ENCODE measurements at regions not wholly inside any gene's neighbourhood (a gene's known extent, or its start where the extent isn't known, plus 50 kb on each side); places are given as distances from the start of the nearest gene placed in this dataset.
"Not testable (repeated sequence)": the region's sequence is repeated elsewhere in the genome, so short reads cannot be mapped to it uniquely, and the experiment has no call there.

DNA sequence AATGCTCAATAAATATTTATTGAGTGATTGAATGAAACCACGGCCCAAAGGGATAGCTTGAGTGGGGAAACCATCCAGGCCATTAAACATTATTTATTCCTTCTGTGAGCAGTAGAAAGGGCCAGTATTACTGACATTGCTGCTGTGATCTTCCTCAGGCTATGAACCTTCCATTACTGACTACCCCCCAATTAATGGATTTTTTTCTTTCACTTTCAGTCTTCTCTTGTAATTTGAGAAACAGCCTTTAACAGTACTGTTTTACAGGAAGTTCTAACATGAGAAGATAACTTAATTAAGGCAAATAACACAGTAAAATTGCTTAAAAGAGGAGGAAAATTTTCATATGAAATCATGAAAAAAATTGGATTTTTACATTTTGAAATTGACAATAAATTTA is 629.5 kb downstream of the TRHDE start:
- H3K27me3 Mint-ChIP-seq (ENCODE audit: low read depth in 3 of 3): no peaks in the 10 kb centered on the region
- H3K4me1 ChIP-seq (ENCODE audit: control insufficient read depth in 1 of 2, insufficient read depth in 2 of 2, low read length in 2 of 2): no peaks in the 10 kb centered on the region
- H3K4me3 ChIP-seq (replicated peaks in 1 of 3; ENCODE audit: low read depth in 2 of 3, low read length in 3 of 3): no peak overlapping the region
- intact Hi-C loops (cut with micrococcal nuclease): no loop called here
- H3K9me3 ChIP-seq (replicated peaks in 1 of 2; ENCODE audit: control insufficient read depth in 1 of 2, insufficient read depth in 1 of 2, low read length in 2 of 2): no peaks in the 10 kb centered on the region
- no peak overlapping the region for H2AFZ ChIP-seq (ENCODE audit: insufficient read depth, low read depth, low read length, poor library complexity, severe bottlenecking)
- H3K27ac Mint-ChIP-seq: no peak overlapping the region
- no peak overlapping the region for H3K4me3 Mint-ChIP-seq
- H3K27me3 ChIP-seq (ENCODE audit: control insufficient read depth in 2 of 2, insufficient read depth in 2 of 2, low read length in 2 of 2): no peaks in the 10 kb centered on the region
- H3K4me1 Mint-ChIP-seq: no peaks in the 10 kb centered on the region
- H3K4me2 ChIP-seq (replicated peaks; ENCODE audit: extremely low read depth, low read length, poor library complexity, severe bottlenecking): no peak overlapping the region
- no peak overlapping the region for H3K27ac ChIP-seq (ENCODE audit: low read depth in 1 of 2, low read length in 2 of 2)
- H3K36me3 Mint-ChIP-seq: no peaks in the 10 kb centered on the region
- no peaks in the 10 kb centered on the region for H4K20me1 ChIP-seq (ENCODE audit: insufficient read depth, low read length)
- no peak for DNase-seq
- H3K79me2 ChIP-seq (ENCODE audit: insufficient read depth, low read length): no peaks in the 10 kb centered on the region
- no peak overlapping the region for H3K9ac ChIP-seq (ENCODE audit: insufficient read depth, low read length, poor library complexity, severe bottlenecking)
- WGBS (ENCODE audit: insufficient coverage): no CpG with 5 or more reads among the region's 1 CpG
- TF ChIP-seq CTCF (IDR thresholded peaks at IDR 0.05): no peak
- no peaks in the 10 kb centered on the region for H3K36me3 ChIP-seq (replicated peaks in 1 of 2; ENCODE audit: control insufficient read depth in 1 of 2, insufficient read depth in 2 of 2, low read length in 2 of 2)
- H3K9me3 Mint-ChIP-seq: peaks cover 0 to 4% (median 2%) of the 10 kb centered on the region in 7 donors

DNA sequence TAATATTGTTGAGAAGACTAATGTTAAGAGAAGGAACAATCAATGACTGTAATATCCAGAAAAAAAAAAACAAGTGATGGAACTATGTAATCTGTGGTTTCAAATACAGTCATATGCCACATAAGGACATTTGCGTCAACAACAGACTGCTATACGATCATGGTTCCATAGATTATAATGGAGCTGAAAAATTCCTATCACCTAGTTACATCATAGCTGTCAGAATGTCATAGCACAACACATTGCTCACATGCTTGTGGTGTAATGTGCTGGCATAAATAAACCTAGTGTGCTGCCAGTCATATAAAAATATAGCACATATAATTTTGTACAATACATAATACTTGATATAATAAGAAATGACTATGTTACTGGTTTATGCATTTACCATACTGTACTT is 653.5 kb downstream of the TRHDE start:
- no CpG with 5 or more reads among the region's 2 CpGs for WGBS (ENCODE audit: insufficient coverage)
- DNase-seq: no peak
- no peak overlapping the region for H2AFZ ChIP-seq (ENCODE audit: insufficient read depth, low read depth, low read length, poor library complexity, severe bottlenecking)
- intact Hi-C loops (cut with micrococcal nuclease): no loop called here
- Mint-ChIP-seq H3K9me3 (no peaks in the 10 kb centered on the region), H3K4me3 (no peak overlapping the region), H3K4me1 (no peaks in the 10 kb centered on the region), H3K27ac (no peak overlapping the region), H3K27me3 (ENCODE audit: low read depth in 3 of 3) (no peaks in the 10 kb centered on the region), H3K36me3 (no peaks in the 10 kb centered on the region)
- no peak overlapping the region for H3K27ac ChIP-seq (ENCODE audit: low read depth in 1 of 2, low read length in 2 of 2)
- no peaks in the 10 kb centered on the region for H3K4me1 ChIP-seq (ENCODE audit: control insufficient read depth in 1 of 2, insufficient read depth in 2 of 2, low read length in 2 of 2)
- no peaks in the 10 kb centered on the region for H3K36me3 ChIP-seq (replicated peaks in 1 of 2; ENCODE audit: control insufficient read depth in 1 of 2, insufficient read depth in 2 of 2, low read length in 2 of 2)
- no peaks in the 10 kb centered on the region for H3K27me3 ChIP-seq (ENCODE audit: control insufficient read depth in 2 of 2, insufficient read depth in 2 of 2, low read length in 2 of 2)
- no peak overlapping the region for H3K4me2 ChIP-seq (replicated peaks; ENCODE audit: extremely low read depth, low read length, poor library complexity, severe bottlenecking)
- no peak for TF ChIP-seq CTCF (IDR thresholded peaks at IDR 0.05)
- H3K9ac ChIP-seq (ENCODE audit: insufficient read depth, low read length, poor library complexity, severe bottlenecking): no peak overlapping the region
- no peaks in the 10 kb centered on the region for H4K20me1 ChIP-seq (ENCODE audit: insufficient read depth, low read length)
- H3K79me2 ChIP-seq (ENCODE audit: insufficient read depth, low read length): no peaks in the 10 kb centered on the region
- H3K9me3 ChIP-seq (replicated peaks in 1 of 2; ENCODE audit: control insufficient read depth in 1 of 2, insufficient read depth in 1 of 2, low read length in 2 of 2): no peaks in the 10 kb centered on the region
- H3K4me3 ChIP-seq (replicated peaks in 1 of 3; ENCODE audit: low read depth in 2 of 3, low read length in 3 of 3): no peak overlapping the region

DNA sequence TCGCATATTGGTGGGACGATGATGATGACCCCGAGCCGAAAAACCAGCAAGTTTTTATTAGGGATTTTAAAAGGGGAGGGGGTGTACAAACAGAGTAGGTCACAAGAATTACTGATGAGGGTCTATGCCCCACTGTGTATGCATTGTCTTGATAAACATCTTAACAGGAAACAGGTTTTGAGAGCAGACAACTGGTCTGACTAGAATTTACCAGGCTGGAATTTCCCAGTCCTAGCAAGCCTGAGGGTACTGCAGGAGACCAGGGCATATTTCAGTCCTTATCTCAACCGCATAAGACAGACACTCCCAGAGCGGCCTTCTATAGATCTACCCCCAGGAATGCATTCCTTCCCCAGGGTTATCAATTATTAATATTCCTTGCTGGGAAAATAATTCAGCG is 659.7 kb downstream of the TRHDE start:
- WGBS (ENCODE audit: insufficient coverage): 90% methylated on average over 2 of the region's 7 CpGs
- H3K9ac ChIP-seq (ENCODE audit: insufficient read depth, low read length, poor library complexity, severe bottlenecking); H3K4me2 ChIP-seq (replicated peaks; ENCODE audit: extremely low read depth, low read length, poor library complexity, severe bottlenecking); H3K27me3 Mint-ChIP-seq (ENCODE audit: low read depth in 3 of 3); H3K4me1 Mint-ChIP-seq; H3K4me3 Mint-ChIP-seq; DNase-seq; H3K4me1 ChIP-seq (ENCODE audit: control insufficient read depth in 1 of 2, insufficient read depth in 2 of 2, low read length in 2 of 2); H3K27ac Mint-ChIP-seq; H4K20me1 ChIP-seq (ENCODE audit: insufficient read depth, low read length); intact Hi-C loops (cut with micrococcal nuclease); H3K79me2 ChIP-seq (ENCODE audit: insufficient read depth, low read length); H3K9me3 ChIP-seq (replicated peaks in 1 of 2; ENCODE audit: control insufficient read depth in 1 of 2, insufficient read depth in 1 of 2, low read length in 2 of 2); H2AFZ ChIP-seq (ENCODE audit: insufficient read depth, low read depth, low read length, poor library complexity, severe bottlenecking); H3K27ac ChIP-seq (ENCODE audit: low read depth in 1 of 2, low read length in 2 of 2); H3K36me3 Mint-ChIP-seq; H3K36me3 ChIP-seq (replicated peaks in 1 of 2; ENCODE audit: control insufficient read depth in 1 of 2, insufficient read depth in 2 of 2, low read length in 2 of 2); H3K4me3 ChIP-seq (replicated peaks in 1 of 3; ENCODE audit: low read depth in 2 of 3, low read length in 3 of 3); H3K27me3 ChIP-seq (ENCODE audit: control insufficient read depth in 2 of 2, insufficient read depth in 2 of 2, low read length in 2 of 2): not testable (repeated sequence)
- H3K9me3 Mint-ChIP-seq: peaks cover 0 to 15% (median 3%) of the 10 kb centered on the region in 7 donors

Measured in CD14-positive monocyte (primary cell).